Activated T-cell treated with anti-CD3 and anti-CD28 coated beads, Interleukin-2, amount 50 U/mL, for 48 hours (primary cell): ENCODE measurements at regions not wholly inside any gene's neighbourhood (a gene's known extent, or its start where the extent isn't known, plus 50 kb on each side); places are given as distances from the start of the nearest gene placed in this dataset.
"Not testable (repeated sequence)": the region's sequence is repeated elsewhere in the genome, so short reads cannot be mapped to it uniquely, and the experiment has no call there.

ENCODE experiments used
- DNase-seq, 2 experiments: peaks; one replicate each; pipeline ENCODE4 v3.0.0-alpha.2; 2020

DNA sequence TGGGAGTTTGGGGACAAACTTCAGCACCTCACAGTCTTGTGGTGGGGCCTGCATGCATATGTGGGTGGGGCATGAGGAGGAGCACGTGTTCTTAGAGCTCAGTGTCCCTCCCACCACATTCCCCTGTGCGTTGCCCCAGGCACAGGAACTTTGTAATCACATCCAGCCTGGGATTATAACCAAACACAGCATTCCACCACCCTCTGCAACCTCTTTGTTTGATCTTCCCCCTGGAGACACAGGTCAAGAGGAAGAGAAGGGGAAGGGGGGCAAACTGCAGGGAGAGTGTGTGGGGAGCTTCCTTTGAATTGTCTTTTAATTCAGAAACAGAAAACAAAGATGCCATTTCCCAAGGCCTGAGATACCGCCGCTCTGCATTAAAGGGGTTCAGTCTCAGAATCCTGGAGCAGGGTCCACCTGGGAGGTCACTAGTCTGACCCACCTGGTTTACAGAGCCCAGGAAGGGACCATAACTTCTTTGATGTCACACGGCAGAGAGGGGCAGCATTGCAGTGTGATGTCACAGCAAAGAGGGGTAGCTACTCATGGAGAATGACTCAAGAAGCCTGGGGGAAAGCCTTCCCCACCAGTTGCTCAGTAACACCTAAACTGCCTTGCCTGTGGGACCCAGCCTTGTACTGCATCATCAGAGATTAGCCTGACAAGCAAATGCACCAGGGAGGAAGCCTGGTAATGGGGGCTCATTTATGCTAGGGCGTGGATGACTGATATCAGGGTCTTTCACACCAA, 106.3 kb upstream of the RNU6-1 start:
- DNase-seq: no peak

DNA sequence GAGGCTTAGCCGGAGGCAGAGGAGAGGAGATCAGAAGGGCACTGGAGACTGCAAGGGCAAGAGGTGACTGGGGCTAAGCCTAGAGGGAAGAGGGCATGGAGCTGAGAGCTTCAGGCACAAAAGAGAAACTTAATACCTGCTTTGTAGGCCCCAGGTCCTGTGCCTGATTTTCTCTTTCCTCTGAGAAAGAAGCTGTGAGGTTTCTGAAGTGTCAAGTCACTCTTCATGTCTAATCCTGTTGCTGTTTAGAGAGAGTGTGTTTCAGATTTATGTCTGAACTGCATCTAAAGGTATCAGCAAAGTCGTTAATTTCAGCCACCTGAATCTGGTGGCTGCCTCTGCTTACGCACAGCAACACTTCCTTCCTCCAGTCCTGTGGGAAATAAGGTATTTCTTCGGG, 106.9 kb upstream of the RNU6-1 start:
- DNase-seq: no peak

DNA sequence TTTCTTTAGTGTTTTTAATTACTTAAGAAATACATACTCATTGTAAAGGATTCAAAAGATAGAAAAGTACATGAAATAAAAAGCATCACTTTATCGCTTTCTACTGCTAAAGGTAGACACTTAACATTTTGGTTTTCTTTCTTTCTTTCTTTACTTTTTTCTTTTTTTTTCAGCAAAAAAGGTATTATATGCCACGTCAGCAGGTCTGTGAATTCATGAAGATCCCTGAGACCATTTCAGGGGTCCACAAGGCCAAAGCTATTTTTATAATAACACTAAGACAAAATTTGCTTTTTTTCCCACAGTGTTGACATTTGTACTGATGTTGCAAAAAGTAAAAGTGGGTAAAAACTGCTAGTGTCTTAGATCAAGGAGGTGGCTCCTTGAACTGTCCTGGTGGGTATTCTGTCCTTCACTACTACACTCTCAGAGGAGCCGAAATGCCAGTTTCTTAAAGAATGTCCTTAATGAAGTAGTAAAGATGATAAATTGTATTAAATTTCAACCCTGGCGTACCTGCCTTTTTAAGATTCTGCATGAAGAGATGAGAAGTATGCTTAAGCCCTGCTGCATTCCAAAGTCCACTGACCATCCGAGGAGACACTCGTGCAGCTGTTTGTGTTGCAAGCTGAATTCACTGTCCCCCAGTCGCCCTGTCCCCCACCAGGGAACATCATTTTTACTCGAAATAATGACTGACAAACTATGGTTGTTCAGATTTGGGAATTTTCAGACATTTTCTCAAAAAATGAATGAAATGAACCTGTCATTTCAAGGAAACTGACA, 106.7 kb upstream of the PIAS1 start:
- DNase-seq: no peak

DNA sequence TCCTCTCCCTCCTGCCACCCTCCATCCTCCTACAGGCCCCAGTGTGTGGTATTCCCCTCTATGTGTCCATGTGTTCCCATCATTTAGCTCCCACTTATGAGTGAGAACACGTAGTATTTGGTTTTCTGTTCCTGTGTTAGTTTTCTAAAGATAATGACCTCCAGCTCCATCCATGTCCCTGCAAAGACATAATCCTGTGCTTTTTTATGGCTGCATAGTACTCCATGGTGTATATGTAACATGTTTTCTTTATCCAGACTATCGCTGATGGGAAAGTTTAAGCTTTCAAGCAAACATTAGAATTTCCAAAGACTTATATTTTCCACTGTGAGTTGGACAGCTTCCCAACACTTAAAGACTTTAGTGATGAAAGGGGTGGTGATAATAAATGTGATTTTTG, 105.9 kb upstream of the PIAS1 start:
- no peak for DNase-seq

DNA sequence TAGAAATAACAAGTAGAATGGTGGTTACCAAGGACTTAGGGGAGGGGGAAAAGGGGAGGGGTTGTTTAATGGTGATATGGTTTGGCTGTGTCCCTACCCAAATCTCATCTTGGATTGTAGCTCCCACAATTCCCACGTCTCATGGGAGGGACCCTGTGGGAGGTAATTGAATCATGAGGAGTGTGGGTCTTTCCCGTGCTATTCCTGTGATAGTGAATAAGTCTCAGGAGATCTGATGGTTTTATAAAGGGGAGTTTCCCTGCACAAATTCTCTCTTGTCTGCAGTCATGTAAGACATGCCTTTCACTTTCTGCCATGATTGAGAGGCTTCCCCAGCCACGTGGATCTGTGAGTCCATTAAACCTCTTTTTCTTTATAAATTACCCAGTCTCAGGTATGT, 102.9 kb upstream of the PIAS1 start:
- not testable (repeated sequence) for DNase-seq

DNA sequence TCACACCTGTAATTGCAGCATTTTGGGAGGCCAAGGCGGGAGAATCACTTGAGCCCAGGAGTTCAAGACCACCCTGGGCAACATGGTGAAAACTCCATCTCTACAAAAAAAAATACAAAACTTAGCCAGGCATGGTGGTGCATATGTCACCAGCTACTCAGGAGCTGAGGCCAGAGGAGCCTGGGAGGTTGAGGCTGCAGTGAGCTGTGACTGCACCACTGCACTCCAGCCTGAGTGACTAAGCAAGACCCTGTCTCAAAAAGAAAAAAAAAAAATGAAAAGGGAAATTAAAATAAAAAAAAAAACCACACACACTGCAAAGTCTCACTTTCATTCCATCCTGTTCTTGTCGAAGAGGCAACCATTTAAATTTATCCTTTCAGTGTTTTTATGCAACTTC, 100.8 kb upstream of the PIAS1 start:
- no peak for DNase-seq

DNA sequence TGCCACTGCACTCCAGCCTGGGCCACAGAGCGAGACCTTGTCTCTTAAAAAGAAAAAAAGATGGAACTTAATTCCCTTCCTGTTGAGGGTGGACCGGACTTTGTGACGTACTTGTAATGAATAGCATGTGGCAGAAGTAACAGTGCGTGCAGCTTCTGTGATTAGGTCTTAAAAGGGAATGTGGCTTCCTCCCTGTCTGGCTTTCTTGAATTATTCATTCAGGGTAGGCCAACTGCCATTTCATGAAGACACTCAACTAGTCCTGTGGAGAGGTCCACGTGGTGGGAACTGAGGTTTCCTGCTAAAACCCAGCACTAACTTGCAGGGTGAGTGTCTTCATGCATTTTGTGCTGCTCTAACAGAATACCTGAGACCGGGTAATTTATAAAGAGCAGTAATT, 98.9 kb upstream of the PIAS1 start:
- no peak for DNase-seq

DNA sequence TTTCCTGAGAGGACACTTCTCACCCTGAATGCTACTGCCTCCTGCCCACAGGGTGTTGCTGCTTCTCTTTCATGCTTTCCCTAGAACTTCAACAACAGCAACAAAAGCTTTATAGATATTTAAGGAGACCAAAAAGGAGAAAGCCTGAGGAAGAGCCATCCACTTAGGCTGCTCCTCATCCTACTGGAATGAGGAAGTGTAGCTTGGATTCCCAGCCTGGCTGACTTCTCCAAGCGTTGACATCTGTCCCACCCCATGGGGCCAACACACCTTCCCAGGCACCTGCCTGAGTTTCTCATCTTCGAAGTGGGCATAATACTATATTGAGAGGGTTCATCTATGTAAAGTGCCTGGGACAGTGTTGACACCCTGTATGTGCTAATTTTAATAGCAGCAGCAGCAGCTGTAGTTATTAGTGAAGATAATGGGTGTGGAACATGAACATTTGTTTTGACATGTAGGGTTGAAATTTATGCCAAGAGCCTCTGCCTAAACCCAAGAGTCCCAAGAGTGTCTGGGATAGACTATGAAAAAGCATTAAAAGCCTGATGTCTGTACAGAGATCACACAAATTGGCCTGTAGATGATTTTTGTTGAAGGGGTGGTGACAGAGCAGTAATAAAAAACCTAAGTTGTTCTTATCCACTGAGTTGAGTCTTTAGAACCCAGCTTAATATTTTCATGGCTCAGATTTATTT, 96.5 kb upstream of the PIAS1 start:
- DNase-seq: no peak

DNA sequence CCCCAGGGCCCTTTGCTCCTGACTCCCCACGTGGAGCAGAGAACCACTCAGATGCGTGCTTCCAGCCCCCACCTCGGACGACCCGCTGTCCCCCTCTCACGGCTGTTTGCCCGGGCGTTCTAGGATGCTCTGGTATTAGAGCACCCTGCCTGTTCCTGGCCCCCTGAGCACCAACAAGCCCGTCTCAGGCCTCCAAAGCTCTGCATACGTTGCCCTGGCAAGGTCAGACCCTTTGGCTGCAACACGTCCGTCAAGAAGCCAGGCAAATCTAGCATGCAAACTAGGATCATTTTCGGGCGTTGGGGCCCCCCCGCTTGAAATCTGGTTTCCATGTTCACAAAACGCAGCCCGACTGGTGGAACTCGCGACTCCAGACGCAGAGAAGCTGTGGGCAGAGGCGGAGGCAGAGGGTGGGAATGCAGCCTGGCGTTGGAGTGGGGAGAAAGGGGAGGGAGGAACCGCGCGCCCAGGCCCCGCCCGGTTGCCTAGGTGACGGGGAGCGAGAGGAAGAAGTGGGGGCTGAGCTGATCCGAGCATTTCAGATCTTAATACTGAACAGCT, 86.2 kb upstream of the PIAS1 start:
- DNase-seq: peak in 1 of 2 experiments; percentile 38

DNA sequence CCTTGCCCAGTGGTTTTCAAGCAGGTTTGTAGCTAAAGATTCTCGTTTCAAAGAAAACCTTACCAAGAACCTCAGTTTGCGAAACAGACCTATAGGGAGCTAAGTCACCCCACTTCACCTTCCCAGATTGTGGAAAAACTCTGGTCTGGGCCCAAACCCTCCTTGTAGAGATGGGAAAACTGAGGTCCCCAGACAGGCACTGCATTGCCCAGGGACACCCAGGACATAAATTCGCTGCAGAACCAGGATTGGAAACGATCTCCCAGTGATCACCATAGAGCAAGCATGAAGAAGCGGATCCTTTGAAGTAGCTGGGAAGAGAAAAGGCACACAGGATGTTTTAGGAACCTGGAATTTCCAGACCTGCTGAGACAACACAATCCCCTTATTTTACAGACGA, 85.6 kb upstream of the PIAS1 start:
- DNase-seq: no peak

DNA sequence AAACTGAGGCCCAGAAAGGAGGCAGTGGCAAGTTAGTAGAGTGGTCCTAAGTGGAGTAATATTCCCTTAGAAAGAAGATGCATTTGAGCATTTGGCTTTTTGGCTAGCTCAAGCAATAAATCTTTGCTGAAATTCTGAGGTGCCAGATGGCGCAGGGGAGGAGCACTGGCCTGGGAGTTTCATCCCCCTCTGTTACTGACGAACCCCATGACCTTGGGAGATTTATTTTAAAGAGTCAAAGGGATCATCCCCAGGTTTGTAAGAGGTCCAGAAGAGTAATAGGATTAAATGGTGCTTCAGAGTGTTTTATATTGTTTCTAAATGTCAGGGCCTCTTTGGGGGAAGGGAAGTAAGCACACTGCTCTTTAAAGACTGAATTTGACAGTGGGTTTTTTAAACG, 85.1 kb upstream of the PIAS1 start:
- no peak for DNase-seq

DNA sequence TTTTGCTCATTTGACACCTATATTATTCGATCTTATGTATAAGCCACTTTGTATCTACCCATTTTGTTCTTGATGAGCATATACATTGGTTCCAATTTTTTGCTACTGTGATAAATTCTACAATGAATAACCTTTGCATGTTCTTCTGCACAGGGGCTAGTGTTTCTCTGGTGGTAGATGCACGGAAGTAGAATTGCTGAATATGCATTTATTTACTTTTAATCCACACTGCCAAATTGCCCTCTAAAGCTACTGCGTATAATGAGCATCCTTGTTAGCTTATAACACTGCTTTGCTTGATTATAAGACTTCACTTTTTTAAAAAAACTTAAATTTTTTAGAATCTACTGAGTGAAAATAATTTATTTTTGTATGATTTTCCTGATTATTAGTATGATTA, 84.2 kb upstream of the PIAS1 start:
- no peak for DNase-seq

DNA sequence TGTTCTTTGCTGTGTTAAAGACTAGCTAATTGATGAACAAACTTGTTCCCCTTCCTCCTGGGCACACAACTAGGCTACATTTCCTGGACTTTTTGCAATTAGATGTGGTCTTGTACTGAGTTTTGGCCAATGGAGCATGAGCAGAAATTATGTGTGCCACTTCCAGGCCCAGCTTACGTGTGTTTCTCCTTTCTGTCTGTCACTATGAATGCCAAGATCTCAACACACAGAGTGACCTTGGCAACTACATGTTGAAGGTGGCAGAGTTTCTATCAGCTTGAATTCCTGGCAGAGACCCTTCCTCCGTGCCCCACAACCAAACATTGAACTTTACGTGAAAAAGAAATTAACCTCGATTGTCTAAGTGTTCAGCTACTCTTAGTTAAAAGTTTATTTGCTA, 81.7 kb upstream of the PIAS1 start:
- DNase-seq: no peak

DNA sequence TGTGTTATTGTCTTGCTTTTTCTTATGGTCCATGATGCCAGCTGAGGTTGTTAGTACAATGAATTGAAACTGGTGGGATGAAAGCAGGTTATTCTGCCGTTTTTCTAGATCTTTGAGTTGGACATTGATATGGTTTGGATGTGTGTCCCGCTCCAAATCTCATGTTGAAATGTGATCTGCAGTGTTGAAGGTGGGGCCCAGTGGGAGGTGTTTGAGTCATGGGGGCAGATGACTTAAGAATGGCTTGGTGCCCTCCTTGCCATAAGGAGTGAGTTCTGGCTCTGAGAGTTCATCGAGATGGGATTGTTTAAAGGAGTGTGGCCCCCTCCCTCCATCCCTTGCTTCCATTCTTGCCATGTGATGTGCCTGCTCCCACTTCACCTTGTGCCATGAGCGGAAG, 80.3 kb upstream of the PIAS1 start:
- no peak for DNase-seq

DNA sequence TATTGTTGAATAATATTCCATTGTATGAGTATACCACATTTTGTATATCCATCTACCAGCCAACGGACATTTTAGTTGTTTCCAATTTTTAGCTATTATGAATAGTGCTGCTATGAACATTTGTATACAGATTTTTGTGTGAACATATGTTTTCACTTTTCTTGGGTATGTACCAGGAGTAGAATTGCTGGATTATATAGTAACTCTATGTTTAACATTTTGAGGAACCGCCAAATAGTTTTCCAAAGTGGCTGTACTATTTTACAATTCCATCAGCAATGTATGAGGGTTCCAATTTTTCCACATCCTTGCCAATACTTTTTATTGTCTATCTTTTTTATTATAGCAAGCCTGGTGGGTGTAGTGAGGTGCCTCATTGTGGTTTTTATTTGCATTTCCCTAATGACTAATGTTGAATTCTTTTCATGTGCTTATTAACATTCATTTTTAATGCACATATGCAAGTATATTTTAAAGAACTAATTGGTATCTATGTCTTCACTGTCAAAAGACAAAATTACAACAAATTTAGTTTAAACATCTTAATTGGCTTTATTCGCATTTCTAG, 77.5 kb upstream of the PIAS1 start:
- DNase-seq: no peak

DNA sequence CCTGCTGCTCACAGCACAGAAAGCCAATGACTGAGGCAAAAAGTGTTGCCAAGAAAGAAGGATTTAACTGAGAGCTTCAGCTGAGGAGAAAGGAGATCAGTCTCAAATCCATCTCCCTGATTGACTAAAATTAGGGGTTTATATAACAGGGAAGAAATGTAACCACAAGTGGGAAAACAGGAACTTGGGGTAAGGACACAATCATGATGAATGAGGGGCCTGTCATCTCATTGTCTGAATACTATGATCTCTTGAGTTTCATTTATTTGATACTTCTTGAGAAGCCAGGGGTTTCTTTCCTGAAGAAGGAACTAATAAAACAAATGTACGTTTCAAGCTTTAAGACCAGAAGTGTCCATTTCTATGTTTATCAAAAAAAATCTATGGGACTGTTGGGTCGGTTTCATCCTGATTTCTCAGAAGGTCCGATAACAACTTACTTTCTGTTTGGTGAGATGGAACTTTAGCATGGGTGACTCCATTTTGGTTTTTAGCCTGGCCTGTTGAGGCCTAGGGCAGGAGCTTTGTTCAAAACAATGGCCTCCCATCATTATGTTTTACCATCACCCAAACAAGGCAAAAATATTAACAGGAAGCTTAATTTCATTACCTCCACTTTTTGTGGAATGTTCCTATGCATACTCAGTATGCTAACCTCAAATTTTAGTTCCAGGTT, 76.6 kb upstream of the PIAS1 start:
- no peak for DNase-seq

DNA sequence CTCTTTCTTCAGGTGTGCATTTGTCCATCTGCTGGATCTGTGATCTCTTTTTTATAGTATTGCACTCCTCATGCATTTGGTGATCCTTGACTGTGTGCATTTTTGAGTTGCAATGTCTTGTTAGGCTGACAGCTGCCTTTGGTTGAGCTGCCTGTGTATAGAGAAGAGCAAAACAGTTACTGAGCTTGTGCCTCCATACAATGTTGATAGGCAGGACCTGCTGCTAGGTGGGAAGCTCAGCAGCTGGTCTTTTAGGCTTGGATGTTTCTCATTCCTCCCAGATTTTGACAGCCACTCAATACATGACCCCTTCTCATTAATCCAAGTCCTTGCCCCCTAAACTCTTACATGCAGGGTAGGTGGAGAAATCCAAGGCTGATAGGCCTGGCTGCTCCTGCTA, 74.8 kb upstream of the PIAS1 start:
- no peak for DNase-seq

DNA sequence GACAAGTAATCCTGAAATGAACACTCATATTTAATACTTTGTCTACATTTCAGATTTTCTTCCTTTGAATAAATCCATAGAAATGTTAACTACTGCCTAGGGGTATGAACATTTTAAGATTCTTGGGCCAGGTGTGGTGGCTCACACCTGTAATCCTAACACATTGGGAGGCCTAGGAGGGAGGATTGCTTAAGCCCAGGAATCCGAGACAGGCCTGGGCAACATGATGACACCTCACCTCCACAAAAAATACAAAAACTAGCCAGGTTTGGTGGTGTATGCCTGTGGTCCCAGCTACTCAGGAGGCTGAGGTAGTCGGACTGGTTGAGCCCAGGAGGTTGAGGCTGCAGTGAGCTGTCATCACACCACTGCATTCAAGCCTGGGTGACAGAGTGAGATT, 73.9 kb upstream of the PIAS1 start:
- DNase-seq: no peak

DNA sequence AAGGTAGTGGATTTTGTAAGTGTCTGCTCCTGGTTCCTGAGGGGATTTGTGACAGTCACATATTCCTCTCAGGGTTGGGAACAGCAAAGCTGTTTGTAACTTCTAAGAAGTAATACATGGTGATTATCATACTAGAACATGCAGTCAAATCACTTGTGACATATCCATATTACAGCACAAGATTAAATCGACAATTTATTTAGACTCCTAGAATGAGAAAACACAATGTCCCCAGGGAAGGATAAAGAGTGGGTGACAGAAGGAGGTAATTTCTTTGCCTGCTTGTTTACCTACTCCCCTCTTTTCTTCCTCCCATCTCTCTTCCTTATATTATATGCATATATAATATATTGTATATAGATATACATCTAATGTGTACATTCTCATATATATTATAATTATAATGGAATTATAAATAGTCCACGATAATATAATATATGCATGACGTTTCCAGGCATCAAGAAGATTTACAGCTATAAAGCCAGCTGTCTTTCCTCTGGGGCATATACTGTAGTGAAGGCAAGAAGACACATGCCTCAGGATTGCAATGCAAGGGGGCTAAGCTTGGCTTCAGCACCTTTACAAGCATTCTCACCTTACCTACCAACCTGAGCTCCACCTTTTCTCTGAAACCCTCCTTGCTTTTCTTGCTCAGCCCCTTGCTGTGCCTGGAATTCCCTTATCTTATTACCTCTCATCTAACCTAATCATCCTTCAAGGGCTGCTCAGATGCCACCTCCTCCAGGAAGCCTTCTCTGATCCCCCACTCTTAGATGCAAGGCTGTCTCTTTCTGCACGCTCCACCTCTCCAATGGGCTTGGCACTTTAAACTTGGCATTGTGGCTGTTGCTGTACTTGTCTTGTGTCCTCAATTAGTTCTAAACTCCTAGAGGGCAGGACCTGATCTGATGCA, 73.1 kb upstream of the PIAS1 start:
- DNase-seq: no peak

DNA sequence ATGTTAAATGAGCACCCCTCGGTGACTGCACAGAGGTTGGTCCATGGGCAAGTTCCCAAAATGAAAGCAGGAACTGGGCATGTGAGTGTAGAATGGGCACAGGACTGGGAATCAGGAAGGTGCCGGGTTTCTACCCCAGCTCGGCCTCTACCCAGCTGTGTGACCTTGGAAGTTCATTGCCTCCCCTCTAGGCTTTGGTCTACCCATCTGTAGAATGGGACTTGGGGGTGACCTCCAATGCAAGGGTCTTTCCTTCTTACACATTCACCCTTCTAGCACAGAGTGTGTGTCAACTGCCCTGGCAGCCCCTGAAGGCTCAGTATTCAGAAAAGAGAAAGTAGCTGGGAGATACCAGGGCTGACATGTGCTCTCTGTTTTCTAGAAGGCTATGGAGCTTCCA, 72.3 kb upstream of the PIAS1 start:
- DNase-seq: no peak

DNA sequence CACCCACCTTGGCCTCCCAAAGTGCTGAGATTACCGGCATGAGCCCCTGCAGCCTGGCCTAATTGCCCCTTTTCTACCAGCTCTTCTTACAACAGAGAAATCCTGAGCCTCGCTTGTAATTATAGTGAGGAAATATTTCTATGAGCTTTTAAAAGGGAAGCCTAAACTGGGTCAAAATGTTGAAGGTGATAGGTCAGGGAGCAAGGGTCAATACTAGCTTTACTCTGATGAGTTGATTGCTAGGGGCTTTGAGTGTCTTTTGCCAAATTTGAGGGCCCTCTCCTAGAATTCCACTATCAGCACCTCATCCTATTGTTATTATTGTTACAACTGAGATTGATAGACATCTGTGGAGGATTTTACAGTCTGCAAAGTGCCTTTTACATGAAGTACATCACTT, 62.4 kb upstream of the PIAS1 start:
- no peak for DNase-seq

DNA sequence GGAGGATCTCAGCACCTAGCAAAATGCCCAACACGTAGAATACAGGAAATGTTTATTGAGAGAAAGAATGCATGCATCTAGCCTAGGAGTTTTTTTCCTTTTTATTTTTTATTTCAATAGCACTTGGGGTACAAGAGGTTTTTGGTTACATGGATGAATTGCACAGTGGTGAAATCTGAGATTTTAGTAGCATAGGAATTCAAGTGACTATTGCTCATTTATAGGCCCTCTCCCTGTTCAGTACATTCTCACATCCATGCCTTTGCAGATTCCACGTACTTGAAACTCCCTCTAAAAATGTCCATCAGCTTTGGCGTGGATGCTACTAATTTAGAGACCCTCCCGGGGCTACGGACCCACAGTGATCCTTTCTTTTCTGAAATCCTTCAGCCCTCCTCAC, 61.7 kb upstream of the PIAS1 start:
- no peak for DNase-seq
